Activated CD4-positive, alpha-beta T cell treated with anti-CD3 and anti-CD28 coated beads, Interleukin-2, amount 50 U/mL, for 24 hours (primary cell): ENCODE measurements at regions not wholly inside any gene's neighbourhood (a gene's known extent, or its start where the extent isn't known, plus 50 kb on each side); places are given as distances from the start of the nearest gene placed in this dataset.

Experiments
- DNase-seq, 2 donors: peaks; one replicate each; pipeline ENCODE4 v3.0.0-alpha.2; 2020; ENCODE audit warnings: low read depth in 1 of 2, low spot score in 1 of 2

GRCh38 chr2:235139956-235140800 lies 188.4 kb downstream of the SH3BP4 start:
- DNase-seq = no peak

GRCh38 chr2:235140801-235141081 lies 188.9 kb downstream of the SH3BP4 start:
- no peak for DNase-seq

- DNase-seq = no peak
Observed at GRCh38 chr2:235141411-235142128, 189.8 kb downstream of the SH3BP4 start.

- DNase-seq = no peak
Observed at GRCh38 chr2:235142601-235143000, 190.8 kb downstream of the SH3BP4 start.

- DNase-seq = no peak
Observed at GRCh38 chr2:235143789-235144188, 192.0 kb downstream of the SH3BP4 start.

- DNase-seq = no peak
Observed at GRCh38 chr2:235144291-235144690, 192.5 kb downstream of the SH3BP4 start.

GRCh38 chr2:235146206-235146605 lies 194.4 kb downstream of the SH3BP4 start:
- DNase-seq = no peak

GRCh38 chr2:235146871-235147565 lies 195.2 kb downstream of the SH3BP4 start:
- DNase-seq = no peak

GRCh38 chr2:235148201-235149170 lies 196.7 kb downstream of the SH3BP4 start:
- DNase-seq = no peak

GRCh38 chr2:235149240-235149659 lies 197.4 kb downstream of the SH3BP4 start:
- no peak for DNase-seq

- DNase-seq = no peak
Observed at GRCh38 chr2:235149736-235150135, 197.9 kb downstream of the SH3BP4 start.

GRCh38 chr2:235151152-235151551 lies 199.3 kb downstream of the SH3BP4 start:
- DNase-seq = no peak

GRCh38 chr2:235155163-235155562 lies 203.3 kb downstream of the SH3BP4 start:
- no peak for DNase-seq

GRCh38 chr2:235156055-235156454 lies 204.2 kb downstream of the SH3BP4 start:
- no peak for DNase-seq

GRCh38 chr2:235157746-235158482 lies 206.1 kb downstream of the SH3BP4 start:
- DNase-seq = no peak

GRCh38 chr2:235160281-235160810 lies 208.5 kb downstream of the SH3BP4 start:
- DNase-seq = no peak

- DNase-seq = no peak
Observed at GRCh38 chr2:235161565-235161964, 209.7 kb downstream of the SH3BP4 start.

- no peak for DNase-seq
Observed at GRCh38 chr2:235162082-235162836, 210.4 kb downstream of the SH3BP4 start.

- no peak for DNase-seq
Observed at GRCh38 chr2:235162837-235163197, 211.0 kb downstream of the SH3BP4 start.
